Uterus (tissue), 3 donors: ENCODE measurements at regions not wholly inside any gene's neighbourhood (a gene's known extent, or its start where the extent isn't known, plus 50 kb on each side); places are given as distances from the start of the nearest gene placed in this dataset.

Source experiments
- DNase-seq, 2 donors: peaks; one replicate each; pipeline ENCODE4 v3.0.0-alpha.2; 2019 to 2020
- H3K27ac ChIP-seq, 2 donors: fragments of 200-600 bp; sonication (generic); 1 replicate in 1 of 2; 2 replicates in 1 of 2; pipeline ENCODE4 v1.5.1; 2016 to 2018
- H3K27me3 ChIP-seq, 2 donors: fragments of 200-600 bp; sonication (generic); one replicate each; pipeline ENCODE4 v1.5.1; 2018 to 2019; ENCODE audit warnings: control low read depth in 1 of 2
- H3K36me3 ChIP-seq, 2 donors: fragments of 200-600 bp; sonication (generic); one replicate each; pipeline ENCODE4 v1.5.1; 2019; ENCODE audit warnings: control low read depth in 1 of 2
- H3K4me1 ChIP-seq, 2 donors: fragments of 200-600 bp; sonication (generic); one replicate each; pipeline ENCODE4 v1.5.1; 2018 to 2019; ENCODE audit warnings: control low read depth in 1 of 2
- H3K4me3 ChIP-seq, 2 donors: fragments of 200-600 bp; sonication (generic); 1 replicate in 1 of 2; 2 replicates in 1 of 2; pipeline ENCODE4 v1.5.1; 2018 to 2019; ENCODE audit warnings: mild to moderate bottlenecking in 1 of 2
- H3K9me3 ChIP-seq, 2 donors: fragments of 200-600 bp; sonication (generic); one replicate each; pipeline ENCODE4 v1.5.1; 2019; ENCODE audit warnings: control low read depth in 1 of 2
- POLR2A ChIP-seq, 2 donors: fragments of 450-650 bp; IDR thresholded peaks; one replicate each; pipeline ENCODE4 v1.6.1; 2016; ENCODE audit warnings: antibody characterized with exemption in 2 of 2, mild to moderate bottlenecking in 1 of 2, moderate library complexity in 1 of 2
- intact Hi-C: fragments of 100-400 bp; cut with DNase I; formaldehyde crosslinking; loops from one replicate; pipeline ENCODE4 v1.15.1; 2023; ENCODE audit warnings: low total_unique reads
- TF ChIP-seq, protein P1 (sequence below), 4 experiments: fragments of 200-600 bp in 2 of 4; fragments of 450-650 bp in 2 of 4; sonication (generic) in 2 of 4; IDR thresholded peaks; one replicate each; pipeline ENCODE4 v1.5.1; 2016 to 2019; ENCODE audit warnings: antibody characterized with exemption in 4 of 4, mild to moderate bottlenecking in 2 of 4, moderate library complexity in 1 of 4
- donor health status: DM: yes; HTN: yes; CAD: no.

DNA sequence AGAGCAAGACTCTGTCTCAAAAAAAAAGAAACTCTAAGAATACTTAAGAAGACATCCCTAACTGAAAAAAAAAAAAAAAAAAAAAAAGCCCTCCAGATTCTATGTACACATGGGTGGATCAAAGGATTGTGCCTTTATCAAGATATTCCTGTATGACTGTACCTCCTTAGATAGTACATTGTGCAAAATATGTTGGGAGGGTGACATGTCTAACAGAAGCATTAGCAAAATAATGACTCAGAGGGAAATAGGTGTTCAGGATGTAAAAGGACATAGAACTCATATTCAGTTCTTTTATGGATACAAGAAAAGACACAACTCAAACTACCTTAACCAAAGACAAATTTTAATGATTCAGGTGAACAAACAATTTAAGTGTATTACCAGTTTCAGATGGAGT, 269.8 kb upstream of the KAZN start:
- H3K4me1 ChIP-seq, result no peaks in the 10 kb centered on the region
- H3K4me3 ChIP-seq, result no peak overlapping the region
- H3K27me3 ChIP-seq, result no peaks in the 10 kb centered on the region
- TF ChIP-seq, protein P1, sequence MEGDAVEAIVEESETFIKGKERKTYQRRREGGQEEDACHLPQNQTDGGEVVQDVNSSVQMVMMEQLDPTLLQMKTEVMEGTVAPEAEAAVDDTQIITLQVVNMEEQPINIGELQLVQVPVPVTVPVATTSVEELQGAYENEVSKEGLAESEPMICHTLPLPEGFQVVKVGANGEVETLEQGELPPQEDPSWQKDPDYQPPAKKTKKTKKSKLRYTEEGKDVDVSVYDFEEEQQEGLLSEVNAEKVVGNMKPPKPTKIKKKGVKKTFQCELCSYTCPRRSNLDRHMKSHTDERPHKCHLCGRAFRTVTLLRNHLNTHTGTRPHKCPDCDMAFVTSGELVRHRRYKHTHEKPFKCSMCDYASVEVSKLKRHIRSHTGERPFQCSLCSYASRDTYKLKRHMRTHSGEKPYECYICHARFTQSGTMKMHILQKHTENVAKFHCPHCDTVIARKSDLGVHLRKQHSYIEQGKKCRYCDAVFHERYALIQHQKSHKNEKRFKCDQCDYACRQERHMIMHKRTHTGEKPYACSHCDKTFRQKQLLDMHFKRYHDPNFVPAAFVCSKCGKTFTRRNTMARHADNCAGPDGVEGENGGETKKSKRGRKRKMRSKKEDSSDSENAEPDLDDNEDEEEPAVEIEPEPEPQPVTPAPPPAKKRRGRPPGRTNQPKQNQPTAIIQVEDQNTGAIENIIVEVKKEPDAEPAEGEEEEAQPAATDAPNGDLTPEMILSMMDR (IDR thresholded peaks at IDR 0.05), result no peak
- TF ChIP-seq POLR2A (IDR thresholded peaks at IDR 0.05), result no peak
- H3K36me3 ChIP-seq, result no peaks in the 10 kb centered on the region
- DNase-seq, result no peak
- H3K27ac ChIP-seq, result no peak overlapping the region
- intact Hi-C loops, result no loop called here
- H3K9me3 ChIP-seq, result no peaks in the 10 kb centered on the region

- no peaks in the 10 kb centered on the region for H3K9me3 ChIP-seq
- no peak overlapping the region for H3K27ac ChIP-seq
- TF ChIP-seq POLR2A (IDR thresholded peaks at IDR 0.05), result no peak
- TF ChIP-seq, protein P1 (IDR thresholded peaks at IDR 0.05), result no peak
- DNase-seq, result no peak
- no peaks in the 10 kb centered on the region for H3K27me3 ChIP-seq
- intact Hi-C loops, result no loop called here
- H3K4me1 ChIP-seq, result no peaks in the 10 kb centered on the region
- no peaks in the 10 kb centered on the region for H3K36me3 ChIP-seq
- no peak overlapping the region for H3K4me3 ChIP-seq
Observed at GRCh38 chr1:14332158-14332557, 266.3 kb upstream of the KAZN start.

- no peaks in the 10 kb centered on the region for H3K9me3 ChIP-seq
- intact Hi-C loops, result no loop called here
- H3K36me3 ChIP-seq, result no peaks in the 10 kb centered on the region
- TF ChIP-seq, protein P1 (IDR thresholded peaks at IDR 0.05), result no peak
- TF ChIP-seq POLR2A (IDR thresholded peaks at IDR 0.05), result no peak
- H3K27ac ChIP-seq, result no peak overlapping the region
- H3K27me3 ChIP-seq, result no peaks in the 10 kb centered on the region
- no peak overlapping the region for H3K4me3 ChIP-seq
- H3K4me1 ChIP-seq, result no peaks in the 10 kb centered on the region
- no peak for DNase-seq
Observed at GRCh38 chr1:14334336-14335176, 263.9 kb upstream of the KAZN start.

GRCh38 chr1:14338509-14338908, 260.0 kb upstream of the KAZN start:
- H3K27me3 ChIP-seq, result no peaks in the 10 kb centered on the region
- no peaks in the 10 kb centered on the region for H3K4me1 ChIP-seq
- no peaks in the 10 kb centered on the region for H3K9me3 ChIP-seq
- H3K4me3 ChIP-seq, result no peak overlapping the region
- no peak for DNase-seq
- TF ChIP-seq POLR2A (IDR thresholded peaks at IDR 0.05), result no peak
- TF ChIP-seq, protein P1 (IDR thresholded peaks at IDR 0.05), result no peak
- no peak overlapping the region for H3K27ac ChIP-seq
- H3K36me3 ChIP-seq, result no peaks in the 10 kb centered on the region
- intact Hi-C loops, result no loop called here

DNA sequence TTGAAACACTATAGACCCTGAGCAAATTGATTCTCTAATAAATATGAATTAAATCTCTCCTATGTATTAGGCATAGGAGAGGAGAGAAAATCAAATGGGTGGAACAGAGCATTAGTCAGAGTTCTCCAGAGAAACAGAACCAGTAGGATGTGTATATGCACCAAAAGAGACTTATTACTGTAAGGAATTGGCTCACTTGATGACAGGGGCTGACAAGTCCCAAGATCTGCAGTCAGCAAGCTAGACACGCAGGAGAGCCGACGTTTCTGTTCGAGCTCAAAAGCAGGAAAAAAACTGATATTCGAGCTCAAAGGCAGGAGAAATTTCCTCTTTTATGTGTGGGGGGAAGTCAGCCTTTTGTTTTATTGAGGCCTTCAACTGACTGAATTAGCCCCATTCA, 259.2 kb upstream of the KAZN start:
- intact Hi-C loops, result no loop called here
- no peaks in the 10 kb centered on the region for H3K4me1 ChIP-seq
- DNase-seq, result no peak
- no peak overlapping the region for H3K4me3 ChIP-seq
- no peaks in the 10 kb centered on the region for H3K9me3 ChIP-seq
- TF ChIP-seq, protein P1 (IDR thresholded peaks at IDR 0.05), result no peak
- TF ChIP-seq POLR2A (IDR thresholded peaks at IDR 0.05), result no peak
- H3K27me3 ChIP-seq, result no peaks in the 10 kb centered on the region
- no peak overlapping the region for H3K27ac ChIP-seq
- no peaks in the 10 kb centered on the region for H3K36me3 ChIP-seq
